A549 (cell line): ENCODE measurements at regions not wholly inside any gene's neighbourhood (a gene's known extent, or its start where the extent isn't known, plus 50 kb on each side); places are given as distances from the start of the nearest gene placed in this dataset.
A peak's percentile ranks its signal among the peaks of the same experiment; 100 is the strongest.

Experiments
- ATAC-seq, 2 experiments: fragments of 200-7000 bp in 1 of 2; fragments of >200 bp in 1 of 2; cut with Nextera tagmentation in 1 of 2; cut with Tn5 transposase in 1 of 2; 3 replicates each; pipeline versions ENCODE4 v1.8.0 to v1.9.1; 2018 to 2020; ENCODE audit warnings: mild to moderate bottlenecking in 1 of 2, moderate library complexity in 1 of 2
- CTCF ChIA-PET: fragments of 300-600 bp; sonication (Branson Sonifier 250); formaldehyde crosslinking; extraction: SDS; loops from one replicate; lab custom pipeline; 2021; ENCODE audit warnings: antibody characterized with exemption, inconsistent platforms; lab: Yijun Ruan, JAX
- POLR2A ChIA-PET: fragments of 350-600 bp; formaldehyde crosslinking; extraction: SDS; loops from one replicate; lab custom pipeline; 2021; ENCODE audit warnings: antibody characterized with exemption, inconsistent platforms; lab: Yijun Ruan, JAX
- DNase-seq, 2 experiments: peaks; one replicate each; pipeline versions ENCODE4 v3.0.0 to v3.0.0-alpha.2; 2011 to 2016; ENCODE audit warnings: low read depth in 1 of 2, low spot score in 1 of 2
- FAIRE-seq: peaks from 2 replicates; lab custom pipeline; 2011; peaks lifted over from hg19 to GRCh38; lab: Jason Lieb, UNC
- H3K27ac ChIP-seq, 2 experiments: fragments of >200 bp; sonication (Bioruptor Twin); formaldehyde crosslinking; 3 replicates each; pipeline ENCODE4 v1.5.1; 2016 to 2017
- H3K4me1 ChIP-seq: fragments of >200 bp; sonication (Bioruptor Twin); formaldehyde crosslinking; 3 replicates; pipeline ENCODE4 v1.6.1; 2016
- H3K4me2 ChIP-seq: fragments of >200 bp; sonication (Bioruptor Twin); formaldehyde crosslinking; 3 replicates; pipeline ENCODE4 v1.6.1; 2016
- H3K4me3 ChIP-seq: fragments of >200 bp; sonication (Bioruptor Twin); formaldehyde crosslinking; 3 replicates; pipeline ENCODE4 v1.5.1; 2016
- H3K9me3 ChIP-seq: fragments of >200 bp; sonication (Bioruptor Twin); formaldehyde crosslinking; 3 replicates; pipeline ENCODE4 v1.6.1; 2016
- BHLHE40 ChIP-seq: IDR thresholded peaks from 2 replicates; pipeline ENCODE4 v1.6.1; 2012; ENCODE audit warnings: low read depth, low read length, inconsistent platforms
- CBX2 ChIP-seq: fragments of 200-600 bp; sonication (generic); IDR thresholded peaks from 2 replicates; pipeline ENCODE4 v1.6.1; 2016; ENCODE audit warnings: low read depth, mild to moderate bottlenecking, borderline replicate concordance
- CEBPB ChIP-seq, 2 experiments: fragments of >200 bp in 1 of 2; sonication (Bioruptor Twin) in 1 of 2; formaldehyde crosslinking in 1 of 2; IDR thresholded peaks; 2 replicates each; pipeline ENCODE4 v1.6.1; 2012 to 2016
- EHMT2 ChIP-seq: fragments of 200-600 bp; sonication (generic); IDR thresholded peaks from 2 replicates; pipeline ENCODE4 v1.6.1; 2016; ENCODE audit warnings: antibody characterized with exemption, low read depth, mild to moderate bottlenecking, moderate library complexity
- ESRRA ChIP-seq: fragments of 150-350 bp; IDR thresholded peaks from 2 replicates; pipeline ENCODE4 v1.6.1; 2014; ENCODE audit warnings: mild to moderate bottlenecking, low read length, borderline replicate concordance
- HOXB13 ChIP-seq: fragments of 250-450 bp; sonication (Bioruptor Pico); IDR thresholded peaks from 2 replicates; pipeline ENCODE4 v1.5.0; 2020; ENCODE audit warnings: low read depth, mild to moderate bottlenecking, moderate library complexity
- JUNB ChIP-seq: fragments of >200 bp; sonication (Bioruptor Twin); formaldehyde crosslinking; IDR thresholded peaks from 2 replicates; pipeline ENCODE4 v1.6.1; 2016
- KDM1A ChIP-seq: fragments of 200-600 bp; sonication (generic); IDR thresholded peaks from 2 replicates; pipeline ENCODE4 v1.6.1; 2016; ENCODE audit warnings: low read depth, mild to moderate bottlenecking
- NFE2L2 ChIP-seq: fragments of 150-350 bp; conservative IDR thresholded peaks from 2 replicates; pipeline ENCODE4 v1.6.1; 2014; ENCODE audit warnings: low read length
- NPAS2 ChIP-seq: fragments of 250-450 bp; sonication (Bioruptor Pico); IDR thresholded peaks from 2 replicates; pipeline ENCODE4 v1.8.0; 2022; ENCODE audit warnings: mild to moderate bottlenecking, moderate library complexity, borderline replicate concordance
- NR3C1 ChIP-seq: fragments of >200 bp; sonication (Bioruptor Twin); formaldehyde crosslinking; IDR thresholded peaks from 3 replicates; pipeline ENCODE4 v1.6.1; 2017
- POLR2AphosphoS2 ChIP-seq: conservative IDR thresholded peaks from 2 replicates; pipeline ENCODE4 v1.6.1; 2012; ENCODE audit warnings: low read length, improper control_type of control experiment, inconsistent platforms
- RFX5 ChIP-seq: fragments of 450-650 bp; IDR thresholded peaks from 2 replicates; pipeline ENCODE4 v1.7.1; 2014; ENCODE audit warnings: antibody characterized with exemption, mild to moderate bottlenecking, moderate library complexity
- RNF2 ChIP-seq: fragments of 200-600 bp; sonication (generic); IDR thresholded peaks from 2 replicates; pipeline ENCODE4 v1.6.1; 2016; ENCODE audit warnings: low read depth, mild to moderate bottlenecking, antibody characterized with exemption, moderate library complexity, borderline replicate concordance
- SMC3 ChIP-seq: fragments of >200 bp; sonication (Bioruptor Twin); formaldehyde crosslinking; IDR thresholded peaks from 3 replicates; pipeline ENCODE4 v1.6.1; 2018; ENCODE audit warnings: inconsistent platforms
- TP53 ChIP-seq: fragments of 250-450 bp; sonication (Bioruptor Pico); IDR thresholded peaks from 2 replicates; pipeline ENCODE4 v1.5.0; 2021; ENCODE audit warnings: mild to moderate bottlenecking, moderate library complexity
- ZNF302 ChIP-seq: fragments of 250-450 bp; sonication (Bioruptor Pico); IDR thresholded peaks from 2 replicates; pipeline ENCODE4 v1.9.0; 2021; ENCODE audit warnings: inconsistent platforms, mild to moderate bottlenecking, moderate library complexity
- WGBS: methylation state at CpG from one replicate; pipeline ENCODE4 v1.1.6; 2017; ENCODE audit errors: missing lambda C conversion rate; 5-methylcytosine and 5-hydroxymethylcytosine counted together
- TF ChIP-seq, protein P1 (sequence below): fragments of >200 bp; sonication (Bioruptor Twin); formaldehyde crosslinking; IDR thresholded peaks from 3 replicates; pipeline ENCODE4 v1.6.1; 2016
- TF ChIP-seq, protein P2 (sequence below): fragments of 450-650 bp; IDR thresholded peaks from 2 replicates; pipeline ENCODE4 v1.6.1; 2014; ENCODE audit warnings: antibody characterized with exemption
- TF ChIP-seq, protein P3 (sequence below): fragments of 200-600 bp; sonication (generic); IDR thresholded peaks from 2 replicates; pipeline ENCODE4 v1.6.1; 2016; ENCODE audit warnings: antibody characterized with exemption, mild to moderate bottlenecking, moderate library complexity
- TF ChIP-seq, protein P4 (sequence below): fragments of 150-350 bp; IDR thresholded peaks from 2 replicates; pipeline ENCODE4 v1.6.1; 2014; ENCODE audit warnings: low read depth, mild to moderate bottlenecking, low read length
- TF ChIP-seq, protein P5 (sequence below): IDR thresholded peaks from 2 replicates; pipeline ENCODE4 v1.6.1; 2012
- TF ChIP-seq, protein P6 (sequence below): fragments of >200 bp; sonication (Bioruptor Twin); formaldehyde crosslinking; IDR thresholded peaks from 3 replicates; pipeline ENCODE4 v1.5.1; 2016

DNA sequence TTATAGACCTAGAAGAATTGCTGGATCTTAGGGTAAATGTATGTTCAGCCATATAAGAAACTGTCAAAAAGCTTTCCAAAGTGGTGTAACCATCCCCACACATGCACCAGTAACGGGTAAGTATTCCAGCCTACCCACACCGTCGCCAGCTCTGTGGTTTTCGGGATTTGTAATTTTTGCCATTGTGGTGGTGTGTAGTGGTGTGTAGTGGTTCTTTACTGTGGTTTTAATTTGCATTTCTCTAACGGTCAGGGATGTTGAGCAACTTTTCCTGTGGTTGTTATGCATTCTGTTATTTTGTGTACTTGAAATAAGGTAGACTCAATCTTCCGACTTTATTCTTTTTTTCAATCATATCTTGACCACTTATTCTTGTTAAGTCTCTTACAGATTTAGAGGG, 342.4 kb upstream of the AJAP1 start:
- Histone ChIP-seq H3K9me3 (no peaks in the 10 kb centered on the region), H3K4me3 (no peak overlapping the region), H3K27ac (no peak overlapping the region), H3K4me2 (no peak overlapping the region), H3K4me1 (no peaks in the 10 kb centered on the region)
- no peak for TF ChIP-seq RFX5
- TF ChIP-seq, protein P1, sequence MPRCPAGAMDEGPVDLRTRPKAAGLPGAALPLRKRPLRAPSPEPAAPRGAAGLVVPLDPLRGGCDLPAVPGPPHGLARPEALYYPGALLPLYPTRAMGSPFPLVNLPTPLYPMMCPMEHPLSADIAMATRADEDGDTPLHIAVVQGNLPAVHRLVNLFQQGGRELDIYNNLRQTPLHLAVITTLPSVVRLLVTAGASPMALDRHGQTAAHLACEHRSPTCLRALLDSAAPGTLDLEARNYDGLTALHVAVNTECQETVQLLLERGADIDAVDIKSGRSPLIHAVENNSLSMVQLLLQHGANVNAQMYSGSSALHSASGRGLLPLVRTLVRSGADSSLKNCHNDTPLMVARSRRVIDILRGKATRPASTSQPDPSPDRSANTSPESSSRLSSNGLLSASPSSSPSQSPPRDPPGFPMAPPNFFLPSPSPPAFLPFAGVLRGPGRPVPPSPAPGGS, result no peak
- TF ChIP-seq BHLHE40, result no peak
- ChIA-PET CTCF (no interaction called here), POLR2A (no interaction called here)
- ATAC-seq (no peak), DNase-seq (no peak), FAIRE-seq (no peak)
- WGBS, result 12% methylated on average over 6 of the region's 6 CpGs

DNA sequence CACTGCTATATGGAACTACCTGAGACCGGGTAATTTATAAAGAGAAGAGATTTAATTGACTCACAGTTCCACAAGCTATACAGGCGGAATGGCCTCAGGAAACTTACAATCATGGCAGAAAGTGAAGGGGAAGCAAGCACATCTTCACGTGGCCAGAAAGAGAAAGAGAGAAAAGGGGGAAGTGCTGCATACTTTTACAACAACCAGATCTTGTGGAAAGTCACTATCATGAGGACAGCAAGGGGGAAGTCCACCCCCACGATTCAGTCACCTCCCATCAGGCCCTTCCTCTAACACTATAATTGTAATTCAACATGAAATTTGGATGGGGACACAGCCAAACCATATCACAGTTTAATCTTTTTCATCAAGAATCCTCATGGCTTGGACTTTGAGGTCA, 339.2 kb upstream of the AJAP1 start:
- Histone ChIP-seq H3K4me2 (no peak overlapping the region), H3K9me3 (no peaks in the 10 kb centered on the region), H3K27ac (no peak overlapping the region), H3K4me3 (no peak overlapping the region), H3K4me1 (no peaks in the 10 kb centered on the region)
- no peak for TF ChIP-seq EHMT2
- no peak for TF ChIP-seq RFX5
- TF ChIP-seq CEBPB (IDR thresholded peaks at IDR 0.05), result no peak
- no peak for TF ChIP-seq JUNB
- TF ChIP-seq, protein P2, sequence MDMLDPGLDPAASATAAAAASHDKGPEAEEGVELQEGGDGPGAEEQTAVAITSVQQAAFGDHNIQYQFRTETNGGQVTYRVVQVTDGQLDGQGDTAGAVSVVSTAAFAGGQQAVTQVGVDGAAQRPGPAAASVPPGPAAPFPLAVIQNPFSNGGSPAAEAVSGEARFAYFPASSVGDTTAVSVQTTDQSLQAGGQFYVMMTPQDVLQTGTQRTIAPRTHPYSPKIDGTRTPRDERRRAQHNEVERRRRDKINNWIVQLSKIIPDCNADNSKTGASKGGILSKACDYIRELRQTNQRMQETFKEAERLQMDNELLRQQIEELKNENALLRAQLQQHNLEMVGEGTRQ, result no peak
- TF ChIP-seq SMC3, result no peak
- no peak for TF ChIP-seq NR3C1
- TF ChIP-seq, protein P3, sequence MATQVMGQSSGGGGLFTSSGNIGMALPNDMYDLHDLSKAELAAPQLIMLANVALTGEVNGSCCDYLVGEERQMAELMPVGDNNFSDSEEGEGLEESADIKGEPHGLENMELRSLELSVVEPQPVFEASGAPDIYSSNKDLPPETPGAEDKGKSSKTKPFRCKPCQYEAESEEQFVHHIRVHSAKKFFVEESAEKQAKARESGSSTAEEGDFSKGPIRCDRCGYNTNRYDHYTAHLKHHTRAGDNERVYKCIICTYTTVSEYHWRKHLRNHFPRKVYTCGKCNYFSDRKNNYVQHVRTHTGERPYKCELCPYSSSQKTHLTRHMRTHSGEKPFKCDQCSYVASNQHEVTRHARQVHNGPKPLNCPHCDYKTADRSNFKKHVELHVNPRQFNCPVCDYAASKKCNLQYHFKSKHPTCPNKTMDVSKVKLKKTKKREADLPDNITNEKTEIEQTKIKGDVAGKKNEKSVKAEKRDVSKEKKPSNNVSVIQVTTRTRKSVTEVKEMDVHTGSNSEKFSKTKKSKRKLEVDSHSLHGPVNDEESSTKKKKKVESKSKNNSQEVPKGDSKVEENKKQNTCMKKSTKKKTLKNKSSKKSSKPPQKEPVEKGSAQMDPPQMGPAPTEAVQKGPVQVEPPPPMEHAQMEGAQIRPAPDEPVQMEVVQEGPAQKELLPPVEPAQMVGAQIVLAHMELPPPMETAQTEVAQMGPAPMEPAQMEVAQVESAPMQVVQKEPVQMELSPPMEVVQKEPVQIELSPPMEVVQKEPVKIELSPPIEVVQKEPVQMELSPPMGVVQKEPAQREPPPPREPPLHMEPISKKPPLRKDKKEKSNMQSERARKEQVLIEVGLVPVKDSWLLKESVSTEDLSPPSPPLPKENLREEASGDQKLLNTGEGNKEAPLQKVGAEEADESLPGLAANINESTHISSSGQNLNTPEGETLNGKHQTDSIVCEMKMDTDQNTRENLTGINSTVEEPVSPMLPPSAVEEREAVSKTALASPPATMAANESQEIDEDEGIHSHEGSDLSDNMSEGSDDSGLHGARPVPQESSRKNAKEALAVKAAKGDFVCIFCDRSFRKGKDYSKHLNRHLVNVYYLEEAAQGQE, result no peak
- TF ChIP-seq, protein P1, result no peak
- TF ChIP-seq, protein P4, sequence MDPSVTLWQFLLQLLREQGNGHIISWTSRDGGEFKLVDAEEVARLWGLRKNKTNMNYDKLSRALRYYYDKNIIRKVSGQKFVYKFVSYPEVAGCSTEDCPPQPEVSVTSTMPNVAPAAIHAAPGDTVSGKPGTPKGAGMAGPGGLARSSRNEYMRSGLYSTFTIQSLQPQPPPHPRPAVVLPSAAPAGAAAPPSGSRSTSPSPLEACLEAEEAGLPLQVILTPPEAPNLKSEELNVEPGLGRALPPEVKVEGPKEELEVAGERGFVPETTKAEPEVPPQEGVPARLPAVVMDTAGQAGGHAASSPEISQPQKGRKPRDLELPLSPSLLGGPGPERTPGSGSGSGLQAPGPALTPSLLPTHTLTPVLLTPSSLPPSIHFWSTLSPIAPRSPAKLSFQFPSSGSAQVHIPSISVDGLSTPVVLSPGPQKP, result no peak
- no peak for TF ChIP-seq TP53 (CRISPR knock-in tag)
- no peak for TF ChIP-seq CBX2
- no peak for ATAC-seq
- DNase-seq, result no peak
- 3% methylated on average over 4 of the region's 4 CpGs for WGBS
- ChIA-PET POLR2A (no interaction called here), CTCF (no interaction called here)
- FAIRE-seq, result no peak

DNA sequence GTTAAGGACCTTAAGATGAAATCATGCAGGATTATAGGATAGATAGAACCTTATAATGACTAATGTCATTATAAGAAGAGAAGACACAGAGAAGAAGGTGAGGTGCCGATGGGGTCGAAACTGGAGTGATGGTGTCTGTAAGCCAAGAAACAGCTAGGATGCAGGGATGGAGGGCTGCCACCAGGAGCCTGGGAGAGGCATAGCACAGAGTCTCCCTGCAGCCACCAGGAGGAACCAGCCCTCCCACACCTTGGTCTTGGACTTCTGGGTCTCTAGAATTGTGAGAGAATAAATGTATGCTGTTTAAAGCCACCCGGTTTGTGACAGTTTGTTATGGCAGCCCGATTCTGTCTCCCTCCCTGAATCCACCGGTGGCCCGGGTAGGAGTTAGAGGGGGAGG, 337.2 kb upstream of the AJAP1 start:
- FAIRE-seq (no peak), DNase-seq (peak in 1 of 2 experiments; percentile 14), ATAC-seq (no peak; a peak in 1 of 6 replicates)
- no peaks in the 10 kb centered on the region for H3K9me3 ChIP-seq
- H3K4me1 ChIP-seq, result no peaks in the 10 kb centered on the region
- POLR2A ChIA-PET, result no interaction called here
- H3K4me3 ChIP-seq, result no peak overlapping the region
- H3K4me2 ChIP-seq, result no peak overlapping the region
- CTCF ChIA-PET, result no interaction called here
- 29% methylated on average over 6 of the region's 6 CpGs for WGBS
- no peak overlapping the region for H3K27ac ChIP-seq
- TF ChIP-seq ESRRA, result no peak
- TF ChIP-seq POLR2AphosphoS2, result no peak
- TF ChIP-seq, protein P4, result no peak
- TF ChIP-seq, protein P5, sequence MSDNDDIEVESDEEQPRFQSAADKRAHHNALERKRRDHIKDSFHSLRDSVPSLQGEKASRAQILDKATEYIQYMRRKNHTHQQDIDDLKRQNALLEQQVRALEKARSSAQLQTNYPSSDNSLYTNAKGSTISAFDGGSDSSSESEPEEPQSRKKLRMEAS, result no peak
- TF ChIP-seq NPAS2 (CRISPR knock-in tag), result no peak
- TF ChIP-seq HOXB13 (CRISPR knock-in tag), result no peak
- TF ChIP-seq, protein P6, sequence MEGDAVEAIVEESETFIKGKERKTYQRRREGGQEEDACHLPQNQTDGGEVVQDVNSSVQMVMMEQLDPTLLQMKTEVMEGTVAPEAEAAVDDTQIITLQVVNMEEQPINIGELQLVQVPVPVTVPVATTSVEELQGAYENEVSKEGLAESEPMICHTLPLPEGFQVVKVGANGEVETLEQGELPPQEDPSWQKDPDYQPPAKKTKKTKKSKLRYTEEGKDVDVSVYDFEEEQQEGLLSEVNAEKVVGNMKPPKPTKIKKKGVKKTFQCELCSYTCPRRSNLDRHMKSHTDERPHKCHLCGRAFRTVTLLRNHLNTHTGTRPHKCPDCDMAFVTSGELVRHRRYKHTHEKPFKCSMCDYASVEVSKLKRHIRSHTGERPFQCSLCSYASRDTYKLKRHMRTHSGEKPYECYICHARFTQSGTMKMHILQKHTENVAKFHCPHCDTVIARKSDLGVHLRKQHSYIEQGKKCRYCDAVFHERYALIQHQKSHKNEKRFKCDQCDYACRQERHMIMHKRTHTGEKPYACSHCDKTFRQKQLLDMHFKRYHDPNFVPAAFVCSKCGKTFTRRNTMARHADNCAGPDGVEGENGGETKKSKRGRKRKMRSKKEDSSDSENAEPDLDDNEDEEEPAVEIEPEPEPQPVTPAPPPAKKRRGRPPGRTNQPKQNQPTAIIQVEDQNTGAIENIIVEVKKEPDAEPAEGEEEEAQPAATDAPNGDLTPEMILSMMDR, result no peak
- no peak for TF ChIP-seq RNF2
- no peak for TF ChIP-seq ZNF302 (CRISPR knock-in tag)
- TF ChIP-seq KDM1A, result no peak
- no peak for TF ChIP-seq NFE2L2
